ENCODE measurements at regions not wholly inside any gene's neighbourhood (a gene's known extent, or its start where the extent isn't known, plus 50 kb on each side); places are given as distances from the start of the nearest gene placed in this dataset.
"Not testable (repeated sequence)": the region's sequence is repeated elsewhere in the genome, so short reads cannot be mapped to it uniquely, and the experiment has no call there.

GRCh38 chrX:39791691-39792090, 306.1 kb downstream of the BCOR start:
- H3K36me3 ChIP-seq (ENCODE audit: insufficient read depth, low read length): no peaks in the 10 kb centered on the region
- H3K27me3 ChIP-seq (ENCODE audit: insufficient read depth, low read length): no peaks in the 10 kb centered on the region
- no peak overlapping the region for H3K4me3 ChIP-seq (ENCODE audit: low read depth, low read length)
- H3K79me2 ChIP-seq (ENCODE audit: control insufficient read depth, insufficient read depth, low read length, unreplicated experiment): no peaks in the 10 kb centered on the region
- no peaks in the 10 kb centered on the region for H3K4me1 ChIP-seq (ENCODE audit: control insufficient read depth, insufficient read depth, low read length, unreplicated experiment)
- H3K27ac ChIP-seq (ENCODE audit: low read depth, low read length): no peak overlapping the region
- no peak overlapping the region for H2AFZ ChIP-seq (ENCODE audit: low read length, unreplicated experiment)

GRCh38 chrX:39795605-39796004, 302.2 kb downstream of the BCOR start:
- H3K27ac ChIP-seq (ENCODE audit: low read depth, low read length): no peak overlapping the region
- no peaks in the 10 kb centered on the region for H3K27me3 ChIP-seq (ENCODE audit: insufficient read depth, low read length)
- no peaks in the 10 kb centered on the region for H3K36me3 ChIP-seq (ENCODE audit: insufficient read depth, low read length)
- H3K4me1 ChIP-seq (ENCODE audit: control insufficient read depth, insufficient read depth, low read length, unreplicated experiment): no peaks in the 10 kb centered on the region
- no peak overlapping the region for H2AFZ ChIP-seq (ENCODE audit: low read length, unreplicated experiment)
- no peak overlapping the region for H3K4me3 ChIP-seq (ENCODE audit: low read depth, low read length)
- H3K79me2 ChIP-seq (ENCODE audit: control insufficient read depth, insufficient read depth, low read length, unreplicated experiment): no peaks in the 10 kb centered on the region

GRCh38 chrX:39796856-39797255, 300.9 kb downstream of the BCOR start:
- H3K4me3 ChIP-seq (ENCODE audit: low read depth, low read length): no peak overlapping the region
- no peaks in the 10 kb centered on the region for H3K27me3 ChIP-seq (ENCODE audit: insufficient read depth, low read length)
- H3K4me1 ChIP-seq (ENCODE audit: control insufficient read depth, insufficient read depth, low read length, unreplicated experiment): no peaks in the 10 kb centered on the region
- H3K79me2 ChIP-seq (ENCODE audit: control insufficient read depth, insufficient read depth, low read length, unreplicated experiment): no peaks in the 10 kb centered on the region
- H3K27ac ChIP-seq (ENCODE audit: low read depth, low read length): no peak overlapping the region
- no peak overlapping the region for H2AFZ ChIP-seq (ENCODE audit: low read length, unreplicated experiment)
- no peaks in the 10 kb centered on the region for H3K36me3 ChIP-seq (ENCODE audit: insufficient read depth, low read length)

GRCh38 chrX:39798488-39798887, 299.3 kb downstream of the BCOR start:
- H3K79me2 ChIP-seq (ENCODE audit: control insufficient read depth, insufficient read depth, low read length, unreplicated experiment); H3K4me1 ChIP-seq (ENCODE audit: control insufficient read depth, insufficient read depth, low read length, unreplicated experiment); H3K4me3 ChIP-seq (ENCODE audit: low read depth, low read length); H2AFZ ChIP-seq (ENCODE audit: low read length, unreplicated experiment); H3K27me3 ChIP-seq (ENCODE audit: insufficient read depth, low read length); H3K27ac ChIP-seq (ENCODE audit: low read depth, low read length); H3K36me3 ChIP-seq (ENCODE audit: insufficient read depth, low read length): not testable (repeated sequence)

GRCh38 chrX:39802354-39802753, 295.4 kb downstream of the BCOR start:
- no peaks in the 10 kb centered on the region for H3K79me2 ChIP-seq (ENCODE audit: control insufficient read depth, insufficient read depth, low read length, unreplicated experiment)

GRCh38 chrX:39802908-39803307, 294.9 kb downstream of the BCOR start:
- Histone ChIP-seq H3K27me3 (ENCODE audit: insufficient read depth, low read length) (no peaks in the 10 kb centered on the region), H2AFZ (ENCODE audit: low read length, unreplicated experiment) (no peak overlapping the region), H3K36me3 (ENCODE audit: insufficient read depth, low read length) (no peaks in the 10 kb centered on the region), H3K79me2 (ENCODE audit: control insufficient read depth, insufficient read depth, low read length, unreplicated experiment) (no peaks in the 10 kb centered on the region), H3K27ac (ENCODE audit: low read depth, low read length) (no peak overlapping the region), H3K4me1 (ENCODE audit: control insufficient read depth, insufficient read depth, low read length, unreplicated experiment) (peaks cover 3% of the 10 kb centered on the region), H3K4me3 (ENCODE audit: low read depth, low read length) (no peak overlapping the region)

More at GRCh38 chrX:39802354-39802753, 295.4 kb downstream of the BCOR start:
- no peaks in the 10 kb centered on the region for H3K4me1 ChIP-seq (ENCODE audit: control insufficient read depth, insufficient read depth, low read length, unreplicated experiment)
- no peaks in the 10 kb centered on the region for H3K36me3 ChIP-seq (ENCODE audit: insufficient read depth, low read length)
- H2AFZ ChIP-seq (ENCODE audit: low read length, unreplicated experiment): no peak overlapping the region
- no peak overlapping the region for H3K27ac ChIP-seq (ENCODE audit: low read depth, low read length)
- no peak overlapping the region for H3K4me3 ChIP-seq (ENCODE audit: low read depth, low read length)
- H3K27me3 ChIP-seq (ENCODE audit: insufficient read depth, low read length): no peaks in the 10 kb centered on the region

- no peaks in the 10 kb centered on the region for H3K36me3 ChIP-seq (ENCODE audit: insufficient read depth, low read length)
- H3K27me3 ChIP-seq (ENCODE audit: insufficient read depth, low read length): no peaks in the 10 kb centered on the region
- no peaks in the 10 kb centered on the region for H3K79me2 ChIP-seq (ENCODE audit: control insufficient read depth, insufficient read depth, low read length, unreplicated experiment)
- H3K4me1 ChIP-seq (ENCODE audit: control insufficient read depth, insufficient read depth, low read length, unreplicated experiment): peaks cover 23% of the 10 kb centered on the region
- H3K4me3 ChIP-seq (ENCODE audit: low read depth, low read length): no peak overlapping the region
- no peak overlapping the region for H3K27ac ChIP-seq (ENCODE audit: low read depth, low read length)
- no peak overlapping the region for H2AFZ ChIP-seq (ENCODE audit: low read length, unreplicated experiment)
These were observed 292.7 kb downstream of the BCOR start for GRCh38 chrX:39805022-39805421.

- Histone ChIP-seq H3K4me3 (ENCODE audit: low read depth, low read length) (no peak overlapping the region), H3K36me3 (ENCODE audit: insufficient read depth, low read length) (no peaks in the 10 kb centered on the region), H3K4me1 (ENCODE audit: control insufficient read depth, insufficient read depth, low read length, unreplicated experiment) (peaks cover 24% of the 10 kb centered on the region), H3K27ac (ENCODE audit: low read depth, low read length) (no peak overlapping the region), H3K27me3 (ENCODE audit: insufficient read depth, low read length) (no peaks in the 10 kb centered on the region), H2AFZ (ENCODE audit: low read length, unreplicated experiment) (no peak overlapping the region), H3K79me2 (ENCODE audit: control insufficient read depth, insufficient read depth, low read length, unreplicated experiment) (no peaks in the 10 kb centered on the region)
These were observed 291.9 kb downstream of the BCOR start for GRCh38 chrX:39805825-39806224.

GRCh38 chrX:39808471-39808917, 289.3 kb downstream of the BCOR start:
- Histone ChIP-seq H3K27me3 (ENCODE audit: insufficient read depth, low read length) (no peaks in the 10 kb centered on the region), H3K79me2 (ENCODE audit: control insufficient read depth, insufficient read depth, low read length, unreplicated experiment) (no peaks in the 10 kb centered on the region), H3K27ac (ENCODE audit: low read depth, low read length) (peak overlapping the region; percentile 90), H3K36me3 (ENCODE audit: insufficient read depth, low read length) (no peaks in the 10 kb centered on the region), H3K4me3 (ENCODE audit: low read depth, low read length) (no peak overlapping the region), H2AFZ (ENCODE audit: low read length, unreplicated experiment) (peak overlapping the region; percentile 25), H3K4me1 (ENCODE audit: control insufficient read depth, insufficient read depth, low read length, unreplicated experiment) (peaks cover 32% of the 10 kb centered on the region)

GRCh38 chrX:39809331-39809730, 288.4 kb downstream of the BCOR start:
- H3K79me2 ChIP-seq (ENCODE audit: control insufficient read depth, insufficient read depth, low read length, unreplicated experiment): no peaks in the 10 kb centered on the region
- H3K4me1 ChIP-seq (ENCODE audit: control insufficient read depth, insufficient read depth, low read length, unreplicated experiment): peaks cover 40% of the 10 kb centered on the region
- H3K27ac ChIP-seq (ENCODE audit: low read depth, low read length): peak overlapping the region; percentile 90
- no peak overlapping the region for H3K4me3 ChIP-seq (ENCODE audit: low read depth, low read length)
- no peak overlapping the region for H2AFZ ChIP-seq (ENCODE audit: low read length, unreplicated experiment)
- no peaks in the 10 kb centered on the region for H3K36me3 ChIP-seq (ENCODE audit: insufficient read depth, low read length)
- H3K27me3 ChIP-seq (ENCODE audit: insufficient read depth, low read length): no peaks in the 10 kb centered on the region

GRCh38 chrX:39810901-39811300, 286.9 kb downstream of the BCOR start:
- Histone ChIP-seq H3K27me3 (ENCODE audit: insufficient read depth, low read length) (no peaks in the 10 kb centered on the region), H2AFZ (ENCODE audit: low read length, unreplicated experiment) (no peak overlapping the region), H3K79me2 (ENCODE audit: control insufficient read depth, insufficient read depth, low read length, unreplicated experiment) (no peaks in the 10 kb centered on the region), H3K27ac (ENCODE audit: low read depth, low read length) (no peak overlapping the region), H3K4me3 (ENCODE audit: low read depth, low read length) (no peak overlapping the region), H3K4me1 (ENCODE audit: control insufficient read depth, insufficient read depth, low read length, unreplicated experiment) (peaks cover 43% of the 10 kb centered on the region), H3K36me3 (ENCODE audit: insufficient read depth, low read length) (no peaks in the 10 kb centered on the region)
